HEK293 (cell line): ENCODE measurements at regions not wholly inside any gene's neighbourhood (a gene's known extent, or its start where the extent isn't known, plus 50 kb on each side); places are given as distances from the start of the nearest gene placed in this dataset.
"Not testable (repeated sequence)": the region's sequence is repeated elsewhere in the genome, so short reads cannot be mapped to it uniquely, and the experiment has no call there.

Experiments used
- CTCF ChIA-PET: fragments of 350-600 bp; formaldehyde crosslinking; extraction: SDS; loops from one replicate; lab custom pipeline; 2021; ENCODE audit warnings: antibody characterized with exemption; lab: Yijun Ruan, JAX
- POLR2A ChIA-PET: fragments of 300-600 bp; formaldehyde crosslinking; extraction: SDS; loops from one replicate; lab custom pipeline; 2020; ENCODE audit warnings: antibody characterized with exemption, inconsistent platforms; lab: Yijun Ruan, JAX
- H3K27ac ChIP-seq: fragments of 200-500 bp; sonication (Bioruptor generic); 2 replicates; pipeline ENCODE4 v1.5.1; 2014; ENCODE audit warnings: low read depth, low read length, control low read depth, inconsistent platforms; ENCODE audit errors: extremely low read depth
- H3K36me3 ChIP-seq, 2 experiments: fragments of 200-500 bp in 1 of 2; sonication (Bioruptor generic) in 1 of 2; 1 replicate in 1 of 2; 2 replicates in 1 of 2; pipeline ENCODE4 v1.5.1; 2014 to 2017; ENCODE audit warnings: inconsistent platforms in 2 of 2, low read length in 2 of 2; ENCODE audit not compliant: control insufficient read depth in 2 of 2, insufficient read depth in 1 of 2
- H3K4me1 ChIP-seq: fragments of 200-500 bp; sonication (Bioruptor generic); 2 replicates; pipeline ENCODE4 v1.5.1; 2014; ENCODE audit warnings: mild to moderate bottlenecking, low read length, inconsistent platforms; ENCODE audit not compliant: control insufficient read depth, insufficient read depth
- H3K4me3 ChIP-seq: 2 replicates; pipeline ENCODE4 v1.5.1; 2011; ENCODE audit warnings: low read depth, mild to moderate bottlenecking, control low read depth, low read length, moderate library complexity
- H3K9me3 ChIP-seq: fragments of 200-500 bp; sonication (Bioruptor generic); 2 replicates; pipeline ENCODE4 v1.5.1; 2014; ENCODE audit warnings: low read depth, low read length, inconsistent platforms; ENCODE audit not compliant: control insufficient read depth, insufficient read depth

DNA sequence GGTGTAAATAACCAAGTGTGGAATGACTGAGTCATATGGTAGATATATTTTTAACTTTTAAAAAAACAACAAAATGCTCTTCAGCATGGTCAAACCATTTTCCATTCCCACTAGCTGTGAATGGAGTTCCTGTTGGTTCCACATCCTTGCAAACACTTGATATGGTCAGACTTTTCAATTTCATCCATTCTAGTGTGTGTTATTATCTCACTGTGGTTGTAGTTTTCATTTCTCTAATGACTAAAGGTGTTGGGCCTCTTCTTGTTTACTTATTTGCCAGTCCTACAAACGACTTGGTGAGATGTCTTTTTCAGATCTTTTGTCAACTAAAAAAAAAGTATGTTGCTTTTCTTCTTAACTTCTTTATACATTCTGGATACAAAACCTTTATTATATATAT is 135.9 kb downstream of the BCL2L11 start:
- H3K36me3 ChIP-seq, H3K4me3 ChIP-seq, CTCF ChIA-PET, POLR2A ChIA-PET, H3K9me3 ChIP-seq, H3K27ac ChIP-seq, H3K4me1 ChIP-seq: not testable (repeated sequence)

DNA sequence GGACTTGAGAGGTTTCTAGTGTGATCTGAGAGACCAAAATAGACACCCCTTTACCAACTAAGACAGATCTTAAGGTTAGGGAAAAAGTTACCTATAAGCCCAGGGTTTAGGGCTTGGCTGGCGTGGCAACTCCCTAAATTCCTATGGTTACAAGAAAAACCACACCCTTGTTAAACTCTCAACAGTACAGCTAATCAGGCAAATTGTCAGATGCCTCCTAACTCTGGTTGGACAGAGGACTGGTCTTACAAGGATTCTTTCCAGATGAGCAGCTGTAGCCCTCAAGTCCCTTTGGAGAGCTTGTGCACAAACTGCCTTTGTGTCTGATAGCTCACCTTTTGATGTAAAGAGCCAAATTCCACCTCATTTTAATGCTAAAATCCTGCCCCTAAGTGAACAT is 136.9 kb downstream of the BCL2L11 start:
- POLR2A ChIA-PET, H3K9me3 ChIP-seq, H3K4me3 ChIP-seq, CTCF ChIA-PET, H3K27ac ChIP-seq, H3K36me3 ChIP-seq, H3K4me1 ChIP-seq: not testable (repeated sequence)

DNA sequence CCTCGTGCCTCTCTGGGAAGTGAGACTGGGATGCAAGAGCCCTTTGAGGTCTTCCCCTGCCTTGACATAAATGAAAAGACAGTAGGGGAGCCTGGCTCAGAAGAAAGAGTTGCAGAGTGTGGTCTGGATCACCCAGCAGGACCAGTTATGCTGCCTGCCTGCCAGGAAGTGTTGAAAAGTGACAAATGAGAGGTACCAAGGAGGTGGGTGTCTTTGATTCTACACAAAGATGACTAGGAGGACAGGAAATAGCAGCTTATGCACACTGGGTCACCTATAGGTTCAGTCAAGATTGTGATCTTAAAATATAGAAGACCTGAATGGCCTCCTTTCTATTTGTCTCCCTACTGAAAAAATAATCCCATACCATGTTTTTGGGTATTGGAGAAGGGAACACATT is 137.6 kb downstream of the BCL2L11 start:
- H3K36me3 ChIP-seq, POLR2A ChIA-PET, CTCF ChIA-PET, H3K4me3 ChIP-seq, H3K4me1 ChIP-seq, H3K9me3 ChIP-seq, H3K27ac ChIP-seq: not testable (repeated sequence)

DNA sequence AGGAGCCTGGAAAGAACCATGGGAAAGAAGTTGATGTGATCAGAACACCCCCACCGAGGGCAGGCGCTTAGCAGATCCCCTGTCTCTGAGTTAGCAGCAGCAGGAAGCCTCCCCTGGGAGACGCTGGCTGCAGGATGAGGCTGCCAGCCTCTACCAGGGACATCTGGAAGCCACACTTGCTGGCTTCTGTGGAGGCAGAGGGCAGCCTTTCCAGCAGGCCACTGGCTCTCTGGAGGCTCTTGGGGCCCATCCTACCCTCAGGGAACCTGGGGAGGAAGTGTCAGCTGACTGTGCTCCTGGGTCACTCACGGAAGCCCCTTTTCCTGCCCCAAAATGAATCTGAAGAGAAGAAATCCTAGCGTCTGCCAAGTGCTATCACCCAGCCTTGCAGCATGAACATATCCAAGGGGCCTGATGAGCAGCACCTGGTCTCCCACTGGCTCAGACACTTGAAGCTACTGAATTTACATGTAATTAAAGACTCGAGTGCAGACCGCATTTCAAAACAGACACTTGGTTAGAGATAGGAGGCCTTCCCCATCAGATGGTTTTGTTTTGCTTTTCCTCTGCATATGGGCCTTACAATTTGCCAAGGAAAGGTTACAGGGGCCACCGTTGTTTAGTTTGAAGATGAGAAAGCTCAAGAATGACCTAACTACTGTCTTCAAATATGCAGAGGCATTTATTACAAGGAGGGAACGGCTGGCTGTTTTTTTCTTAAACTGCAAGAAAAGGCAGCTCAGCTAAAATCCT is 142.1 kb downstream of the BCL2L11 start:
- H3K4me1 ChIP-seq, CTCF ChIA-PET, POLR2A ChIA-PET, H3K36me3 ChIP-seq, H3K9me3 ChIP-seq, H3K4me3 ChIP-seq, H3K27ac ChIP-seq: not testable (repeated sequence)

DNA sequence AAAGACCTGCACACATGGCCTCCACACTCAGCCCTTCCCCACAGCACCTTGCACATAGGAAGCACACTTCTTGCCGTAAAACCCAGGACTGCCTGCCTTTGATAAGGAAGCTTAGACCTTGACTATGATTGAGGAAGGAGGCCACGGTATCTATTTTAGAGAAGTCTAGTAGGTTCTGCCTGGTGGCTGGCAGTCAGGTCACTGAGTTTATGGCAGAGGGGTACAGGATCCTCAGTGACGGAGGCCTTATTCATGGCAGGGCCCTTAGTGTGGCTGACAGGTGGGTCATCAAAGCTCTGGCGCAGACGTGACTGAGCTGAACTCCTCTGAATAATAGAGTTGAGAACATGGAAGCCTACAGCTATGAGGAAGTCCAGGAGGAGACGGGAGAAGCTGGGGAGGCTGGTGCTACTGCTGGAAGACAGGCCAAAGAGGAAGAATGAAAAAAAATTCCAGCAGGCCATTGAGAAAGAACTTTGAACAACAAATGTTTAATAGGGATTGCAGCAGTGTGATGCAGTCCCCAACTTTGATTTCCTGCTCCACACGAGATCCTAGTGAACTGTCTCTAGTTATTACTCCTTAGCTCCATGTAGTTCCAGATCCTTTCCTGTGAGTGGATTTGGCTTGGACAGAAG is 142.8 kb downstream of the BCL2L11 start:
- H3K4me1 ChIP-seq, H3K9me3 ChIP-seq, POLR2A ChIA-PET, H3K36me3 ChIP-seq, H3K27ac ChIP-seq, H3K4me3 ChIP-seq, CTCF ChIA-PET: not testable (repeated sequence)

DNA sequence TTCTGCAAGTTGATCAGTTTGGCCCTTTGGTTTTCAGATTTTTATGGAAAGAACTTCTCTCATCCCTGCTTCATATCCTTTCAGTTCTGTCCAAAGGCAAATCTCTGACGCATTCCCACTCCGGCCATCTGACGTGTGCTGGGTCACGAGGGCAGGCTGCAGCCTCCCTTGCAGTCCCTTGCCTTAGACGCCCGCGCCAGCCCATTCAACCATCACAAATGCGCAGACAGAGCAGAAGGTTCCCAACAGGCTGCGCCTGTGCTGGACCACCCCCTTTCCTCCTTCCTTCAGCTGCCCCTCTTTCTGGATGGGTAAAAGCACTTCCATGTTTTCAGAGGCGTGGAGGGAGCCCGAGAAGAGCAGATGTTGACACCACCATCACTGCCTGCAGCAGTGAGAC is 144.2 kb downstream of the BCL2L11 start:
- H3K27ac ChIP-seq, H3K4me3 ChIP-seq, POLR2A ChIA-PET, CTCF ChIA-PET, H3K36me3 ChIP-seq, H3K9me3 ChIP-seq, H3K4me1 ChIP-seq: not testable (repeated sequence)

- H3K27ac ChIP-seq, H3K4me1 ChIP-seq: not testable (repeated sequence)
These were observed 145.8 kb downstream of the BCL2L11 start for GRCh38 chr2:111266556-111266955.

DNA sequence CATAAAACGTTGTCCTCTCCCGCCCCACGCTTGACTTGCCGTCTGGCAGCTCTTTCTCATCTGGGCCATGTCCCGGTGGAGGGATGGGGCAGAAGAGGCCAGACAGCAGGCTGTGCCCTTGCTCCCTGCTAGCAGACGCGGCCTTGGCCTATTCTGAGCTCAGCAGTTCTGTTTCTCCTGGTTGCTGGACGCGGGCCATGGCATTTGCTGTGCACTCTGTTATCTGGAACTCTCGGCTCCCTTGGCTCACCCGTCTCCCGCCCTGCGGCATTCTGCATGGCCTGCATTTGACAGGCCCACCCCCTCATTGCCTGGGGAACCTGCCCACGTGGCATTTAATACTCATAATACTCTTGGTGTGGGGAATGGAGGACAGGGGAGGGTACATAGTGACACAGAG is 146.3 kb downstream of the BCL2L11 start:
- H3K27ac ChIP-seq, H3K36me3 ChIP-seq, H3K4me1 ChIP-seq, CTCF ChIA-PET, POLR2A ChIA-PET, H3K9me3 ChIP-seq, H3K4me3 ChIP-seq: not testable (repeated sequence)

More at GRCh38 chr2:111266556-111266955, 145.8 kb downstream of the BCL2L11 start:
- CTCF ChIA-PET, H3K36me3 ChIP-seq, H3K9me3 ChIP-seq, H3K4me3 ChIP-seq, POLR2A ChIA-PET: not testable (repeated sequence)

- CTCF ChIA-PET, H3K36me3 ChIP-seq: not testable (repeated sequence)
These were observed 149.1 kb downstream of the BCL2L11 start for GRCh38 chr2:111269761-111270323.

GRCh38 chr2:111270569-111270968 is 149.9 kb downstream of the BCL2L11 start:
- H3K4me1 ChIP-seq, H3K36me3 ChIP-seq, H3K27ac ChIP-seq, H3K9me3 ChIP-seq, CTCF ChIA-PET, H3K4me3 ChIP-seq, POLR2A ChIA-PET: not testable (repeated sequence)

More at GRCh38 chr2:111269761-111270323, 149.1 kb downstream of the BCL2L11 start:
- H3K27ac ChIP-seq, H3K4me3 ChIP-seq, H3K4me1 ChIP-seq, H3K9me3 ChIP-seq, POLR2A ChIA-PET: not testable (repeated sequence)

- H3K4me1 ChIP-seq, H3K36me3 ChIP-seq, POLR2A ChIA-PET, H3K27ac ChIP-seq, H3K4me3 ChIP-seq, CTCF ChIA-PET, H3K9me3 ChIP-seq: not testable (repeated sequence)
These were observed 151.1 kb downstream of the BCL2L11 start for GRCh38 chr2:111271647-111272304.
